GM12865 (cell line): ENCODE measurements at regions not wholly inside any gene's neighbourhood (a gene's known extent, or its start where the extent isn't known, plus 50 kb on each side); places are given as distances from the start of the nearest gene placed in this dataset.
"Not testable (repeated sequence)": the region's sequence is repeated elsewhere in the genome, so short reads cannot be mapped to it uniquely, and the experiment has no call there.

Source experiments
- DNase-seq: peaks from one replicate; pipeline ENCODE4 v3.0.0; 2010; ENCODE audit warnings: low read depth
- H3K4me3 ChIP-seq: 2 replicates; pipeline ENCODE4 v1.5.1; 2011; ENCODE audit warnings: mild to moderate bottlenecking, low read depth, low read length, control low read depth
- CTCF ChIP-seq: IDR thresholded peaks from 2 replicates; pipeline ENCODE4 v1.5.1; 2011; ENCODE audit warnings: low read length, control low read depth, low read depth, inconsistent platforms; ENCODE audit not compliant: insufficient read depth; ENCODE audit errors: missing control alignments

GRCh38 chr3:196141052-196141865 lies 59.4 kb upstream of the TFRC start:
- TF ChIP-seq CTCF, result no peak
- no peak overlapping the region for H3K4me3 ChIP-seq
- DNase-seq, result no peak

GRCh38 chr3:196140224-196140623 lies 58.3 kb upstream of the TFRC start:
- no peak overlapping the region for H3K4me3 ChIP-seq
- DNase-seq, result peak; percentile 36
- no peak for TF ChIP-seq CTCF

GRCh38 chr3:196139281-196139680 lies 57.4 kb upstream of the TFRC start:
- DNase-seq, result no peak
- H3K4me3 ChIP-seq, result no peak overlapping the region
- no peak for TF ChIP-seq CTCF

- no peak for DNase-seq
- H3K4me3 ChIP-seq, result no peak overlapping the region
- no peak for TF ChIP-seq CTCF
These were observed 56.8 kb upstream of the TFRC start for GRCh38 chr3:196138482-196139254.

GRCh38 chr3:196136640-196136989 lies 54.7 kb upstream of the TFRC start:
- DNase-seq, H3K4me3 ChIP-seq: not testable (repeated sequence)

GRCh38 chr3:196135693-196136639 lies 54.1 kb upstream of the TFRC start:
- no peak for DNase-seq
- no peak for TF ChIP-seq CTCF
- H3K4me3 ChIP-seq, result no peak overlapping the region

GRCh38 chr3:196134691-196135090 lies 52.8 kb upstream of the TFRC start:
- DNase-seq, result no peak
- no peak for TF ChIP-seq CTCF
- H3K4me3 ChIP-seq, result no peak overlapping the region

- H3K4me3 ChIP-seq, DNase-seq: not testable (repeated sequence)
These were observed 52.0 kb upstream of the TFRC start for GRCh38 chr3:196133869-196134268.
